Stimulated activated CD8-positive, alpha-beta memory T cell treated with anti-CD3 and anti-CD28 coated beads, Interleukin-2, amount 100 ng/mL, for 1 hour (primary cell): ENCODE measurements at regions not wholly inside any gene's neighbourhood (a gene's known extent, or its start where the extent isn't known, plus 50 kb on each side); places are given as distances from the start of the nearest gene placed in this dataset.

Experiments used
- DNase-seq, 2 donors: peaks; one replicate each; pipeline ENCODE4 v3.0.0-alpha.2; 2020; ENCODE audit warnings: low read depth in 2 of 2

GRCh38 chr6:40312213-40313015 lies 274.8 kb downstream of the LRFN2 start:
- no peak for DNase-seq

GRCh38 chr6:40308533-40309306 lies 278.4 kb downstream of the LRFN2 start:
- peak in 1 of 2 donors; percentile 6 for DNase-seq

DNA sequence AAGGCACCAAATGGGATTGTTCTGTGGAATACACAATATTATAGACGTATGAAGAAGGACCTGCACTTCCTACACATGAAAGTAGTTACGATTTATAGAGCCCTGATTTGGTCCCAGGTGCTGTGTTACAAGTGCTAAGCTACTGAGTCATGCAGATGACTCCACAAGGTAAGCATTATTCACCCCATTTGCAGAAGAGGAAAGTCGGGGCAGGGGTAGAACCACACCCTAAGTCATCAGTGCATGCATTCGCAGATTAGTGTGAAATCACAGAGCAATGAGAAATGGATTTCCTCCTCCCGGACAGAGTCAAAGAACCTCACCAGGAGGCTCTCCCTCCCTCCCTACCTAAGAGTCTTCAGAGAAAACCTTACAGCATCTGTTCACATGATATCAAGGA lies 279.5 kb downstream of the LRFN2 start:
- DNase-seq: no peak

- DNase-seq: no peak
These were observed 284.2 kb downstream of the LRFN2 start for GRCh38 chr6:40302856-40303454.

DNA sequence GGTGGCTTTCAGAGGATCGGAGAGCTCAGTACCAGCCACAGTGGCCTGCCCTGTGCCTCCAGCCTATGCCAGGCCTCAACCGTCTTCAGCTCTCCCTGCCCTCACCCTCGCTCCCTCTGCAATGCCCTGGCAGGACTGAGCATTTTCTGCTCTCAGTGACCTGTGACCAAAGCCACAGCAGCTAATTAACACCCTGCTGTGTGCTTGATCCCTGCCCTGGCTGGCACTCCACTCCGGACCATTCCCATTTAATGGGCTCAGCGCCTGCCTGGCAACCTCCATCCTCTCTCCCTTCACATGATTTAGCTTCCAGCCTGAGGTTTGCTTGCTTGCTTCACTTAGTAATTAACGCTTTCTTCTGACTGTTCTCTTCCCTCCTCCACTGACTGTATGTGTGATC lies 287.5 kb downstream of the LRFN2 start:
- DNase-seq: no peak

- no peak for DNase-seq
These were observed 289.0 kb downstream of the LRFN2 start for GRCh38 chr6:40298207-40298606.

GRCh38 chr6:40295251-40295950 lies 291.8 kb downstream of the LRFN2 start:
- DNase-seq: no peak

GRCh38 chr6:40293460-40294185 lies 293.5 kb downstream of the LRFN2 start:
- no peak for DNase-seq

DNA sequence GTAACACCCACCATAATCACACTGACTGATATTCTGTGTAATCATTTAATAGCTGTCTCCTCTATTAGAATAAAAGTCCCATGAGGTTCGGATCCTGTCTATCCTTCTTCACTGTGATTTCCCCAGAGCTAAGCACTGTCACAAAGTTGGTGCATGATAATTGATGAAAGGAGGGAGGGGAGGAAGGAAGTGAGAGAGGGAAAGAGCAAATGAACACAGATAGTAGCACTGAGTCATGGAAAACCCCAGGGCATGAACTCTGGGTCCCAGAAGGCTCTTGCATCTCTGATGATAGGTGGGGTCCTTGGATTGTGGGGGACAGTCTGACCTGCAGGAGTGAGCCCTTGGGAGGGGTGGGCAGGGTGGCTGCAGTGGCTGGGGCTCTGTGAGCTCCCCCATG lies 294.1 kb downstream of the LRFN2 start:
- DNase-seq: no peak

DNA sequence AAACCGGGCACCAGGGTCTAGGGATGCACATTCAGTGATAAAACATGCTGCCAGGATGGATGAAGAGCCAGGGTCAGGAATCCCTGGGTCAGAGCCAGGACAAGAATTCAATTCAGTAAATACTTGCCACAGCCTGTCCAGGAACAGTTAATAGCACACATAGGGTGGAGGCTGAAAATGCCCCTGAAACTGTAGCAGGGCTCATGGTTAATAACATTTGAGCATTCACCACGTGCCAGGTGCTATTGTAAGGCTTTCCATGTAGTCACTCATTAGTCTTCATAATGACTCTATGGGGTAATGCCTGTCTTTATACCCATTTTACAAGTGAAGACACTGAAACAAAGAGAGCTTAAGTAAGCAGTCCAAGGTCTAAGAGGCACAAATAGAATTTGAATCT lies 296.3 kb downstream of the LRFN2 start:
- DNase-seq: no peak

GRCh38 chr6:40288919-40289318 lies 298.2 kb downstream of the LRFN2 start:
- no peak for DNase-seq

GRCh38 chr6:40287296-40287850 lies 299.8 kb downstream of the LRFN2 start:
- no peak for DNase-seq

DNA sequence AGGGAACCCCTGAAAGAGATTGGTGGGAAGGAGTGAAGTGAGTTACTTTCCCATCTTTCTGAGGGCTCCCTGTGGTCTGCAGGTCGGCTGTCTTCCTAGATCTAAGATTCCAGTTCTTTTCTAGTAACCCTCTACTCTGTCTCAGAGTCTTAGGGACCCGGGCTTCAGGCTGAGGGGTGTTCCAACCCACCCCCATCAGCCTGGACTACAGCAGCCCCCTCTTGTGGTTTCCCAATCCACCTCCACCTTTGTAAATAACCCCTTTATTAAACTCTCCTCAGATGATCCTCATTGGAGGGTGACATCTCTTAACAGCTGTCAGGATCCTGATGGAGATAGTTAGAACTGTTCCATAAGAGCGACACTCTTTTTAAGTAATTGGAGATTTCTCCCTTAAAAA lies 300.4 kb downstream of the LRFN2 start:
- no peak for DNase-seq

DNA sequence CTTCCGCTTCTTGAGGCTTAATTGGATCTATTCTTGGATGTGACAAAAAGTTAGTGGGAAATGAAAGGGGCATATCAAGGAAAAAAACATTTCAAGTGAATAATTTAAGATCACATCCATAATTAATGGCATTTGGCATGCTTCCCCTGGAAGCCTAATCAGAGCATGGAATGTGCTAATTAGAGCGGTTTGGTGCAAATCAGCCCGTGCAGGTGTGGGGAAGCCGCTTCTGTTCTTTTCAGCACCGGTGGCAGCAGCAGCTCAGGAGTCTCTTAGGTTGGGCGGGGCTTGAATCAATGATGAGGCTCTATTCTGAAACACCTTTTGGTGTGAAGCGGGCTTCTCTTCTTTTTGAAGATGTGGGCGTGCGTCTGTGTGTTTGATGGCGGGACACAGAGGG lies 301.2 kb downstream of the LRFN2 start:
- DNase-seq: no peak

GRCh38 chr6:40285535-40285934 lies 301.6 kb downstream of the LRFN2 start:
- no peak for DNase-seq

GRCh38 chr6:40282986-40283385 lies 304.2 kb downstream of the LRFN2 start:
- no peak for DNase-seq

DNA sequence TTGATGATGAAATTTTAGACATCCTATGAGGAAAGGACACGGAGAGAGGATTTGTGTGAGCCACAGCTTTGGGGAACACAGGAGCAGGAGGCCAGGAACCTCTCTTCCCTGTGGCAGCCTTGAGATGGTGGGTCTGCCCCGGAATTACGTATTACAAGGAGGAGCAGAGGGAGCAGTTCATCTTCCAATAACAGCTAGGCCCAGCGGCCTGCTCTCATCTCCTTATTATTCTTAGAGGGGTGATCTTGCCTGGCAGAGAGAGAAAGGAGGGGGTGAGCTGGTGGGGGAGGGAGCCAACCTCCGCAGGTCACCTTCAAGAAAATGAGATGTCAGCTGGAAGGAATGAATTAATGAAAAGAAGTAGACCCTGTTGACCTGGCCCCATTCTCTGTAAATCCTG lies 305.8 kb downstream of the LRFN2 start:
- DNase-seq: no peak

- DNase-seq: no peak
These were observed 306.9 kb downstream of the LRFN2 start for GRCh38 chr6:40280231-40280630.

- DNase-seq: no peak
These were observed 311.0 kb downstream of the LRFN2 start for GRCh38 chr6:40276141-40276540.

DNA sequence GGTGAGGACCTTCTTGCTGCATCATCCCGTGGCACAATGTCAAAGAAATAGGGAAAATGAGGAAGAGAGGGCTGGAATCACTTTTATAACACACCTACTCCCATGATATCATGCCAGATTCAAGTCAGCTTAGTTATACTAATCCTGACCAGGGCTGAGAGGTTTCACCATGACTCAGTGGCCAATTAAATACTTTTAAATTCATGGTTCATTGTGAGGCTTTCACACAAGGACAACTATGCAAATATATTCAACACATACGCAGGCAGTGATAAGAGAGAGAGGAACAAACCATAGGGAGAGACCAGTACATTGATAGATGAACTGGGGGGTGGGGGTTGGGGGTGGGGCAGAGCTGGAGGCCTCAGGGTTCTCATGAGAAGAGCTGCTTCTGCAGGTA lies 313.1 kb downstream of the LRFN2 start:
- DNase-seq: no peak

- no peak for DNase-seq
These were observed 318.6 kb downstream of the LRFN2 start for GRCh38 chr6:40268614-40269013.
